ENCODE measurements at regions not wholly inside any gene's neighbourhood (a gene's known extent, or its start where the extent isn't known, plus 50 kb on each side); places are given as distances from the start of the nearest gene placed in this dataset.
A peak's percentile ranks its signal among the peaks of the same experiment; 100 is the strongest.
"Not testable (repeated sequence)": the region's sequence is repeated elsewhere in the genome, so short reads cannot be mapped to it uniquely, and the experiment has no call there.

- H3K36me3 ChIP-seq (replicated peaks; ENCODE audit: control insufficient read depth, insufficient read depth, low read length); DNase-seq; H3K27me3 ChIP-seq (ENCODE audit: control insufficient read depth, insufficient read depth, low read length); H3K4me3 ChIP-seq (ENCODE audit: insufficient read depth, low read depth, low read length): not testable (repeated sequence)
Observed at GRCh38 chr2:8250290-8250689, 431.6 kb upstream of the ID2 start.

GRCh38 chr2:8251291-8251690, 430.6 kb upstream of the ID2 start:
- Histone ChIP-seq H3K27me3 (ENCODE audit: control insufficient read depth, insufficient read depth, low read length) (no peaks in the 10 kb centered on the region), H3K4me3 (ENCODE audit: insufficient read depth, low read depth, low read length) (no peak overlapping the region), H3K36me3 (replicated peaks; ENCODE audit: control insufficient read depth, insufficient read depth, low read length) (no peaks in the 10 kb centered on the region)
- no peak for DNase-seq

- no peaks in the 10 kb centered on the region for H3K27me3 ChIP-seq (ENCODE audit: control insufficient read depth, insufficient read depth, low read length)
- DNase-seq, result no peak
- no peak overlapping the region for H3K4me3 ChIP-seq (ENCODE audit: insufficient read depth, low read depth, low read length)
- H3K36me3 ChIP-seq (replicated peaks; ENCODE audit: control insufficient read depth, insufficient read depth, low read length), result no peaks in the 10 kb centered on the region
Observed at GRCh38 chr2:8251856-8252255, 430.0 kb upstream of the ID2 start.

- no peaks in the 10 kb centered on the region for H3K27me3 ChIP-seq (ENCODE audit: control insufficient read depth, insufficient read depth, low read length)
- H3K4me3 ChIP-seq (ENCODE audit: insufficient read depth, low read depth, low read length), result no peak overlapping the region
- no peaks in the 10 kb centered on the region for H3K36me3 ChIP-seq (replicated peaks; ENCODE audit: control insufficient read depth, insufficient read depth, low read length)
- no peak for DNase-seq
Observed at GRCh38 chr2:8252997-8253694, 428.7 kb upstream of the ID2 start.

- Histone ChIP-seq H3K4me3 (ENCODE audit: insufficient read depth, low read depth, low read length) (no peak overlapping the region), H3K27me3 (ENCODE audit: control insufficient read depth, insufficient read depth, low read length) (no peaks in the 10 kb centered on the region), H3K36me3 (replicated peaks; ENCODE audit: control insufficient read depth, insufficient read depth, low read length) (no peaks in the 10 kb centered on the region)
- no peak for DNase-seq
Observed at GRCh38 chr2:8253781-8254180, 428.1 kb upstream of the ID2 start.

- not testable (repeated sequence) for DNase-seq; H3K4me3 ChIP-seq (ENCODE audit: insufficient read depth, low read depth, low read length); H3K36me3 ChIP-seq (replicated peaks; ENCODE audit: control insufficient read depth, insufficient read depth, low read length); H3K27me3 ChIP-seq (ENCODE audit: control insufficient read depth, insufficient read depth, low read length)
Observed at GRCh38 chr2:8254214-8254613, 427.6 kb upstream of the ID2 start.

GRCh38 chr2:8254791-8255447, 426.9 kb upstream of the ID2 start:
- H3K36me3 ChIP-seq (replicated peaks; ENCODE audit: control insufficient read depth, insufficient read depth, low read length), result no peaks in the 10 kb centered on the region
- no peak overlapping the region for H3K4me3 ChIP-seq (ENCODE audit: insufficient read depth, low read depth, low read length)
- no peaks in the 10 kb centered on the region for H3K27me3 ChIP-seq (ENCODE audit: control insufficient read depth, insufficient read depth, low read length)
- no peak for DNase-seq

GRCh38 chr2:8255448-8255800, 426.4 kb upstream of the ID2 start:
- Histone ChIP-seq H3K36me3 (replicated peaks; ENCODE audit: control insufficient read depth, insufficient read depth, low read length) (no peaks in the 10 kb centered on the region), H3K27me3 (ENCODE audit: control insufficient read depth, insufficient read depth, low read length) (no peaks in the 10 kb centered on the region), H3K4me3 (ENCODE audit: insufficient read depth, low read depth, low read length) (no peak overlapping the region)
- DNase-seq, result peak; percentile 39

- DNase-seq, result no peak
- no peaks in the 10 kb centered on the region for H3K36me3 ChIP-seq (replicated peaks; ENCODE audit: control insufficient read depth, insufficient read depth, low read length)
- H3K4me3 ChIP-seq (ENCODE audit: insufficient read depth, low read depth, low read length), result no peak overlapping the region
- no peaks in the 10 kb centered on the region for H3K27me3 ChIP-seq (ENCODE audit: control insufficient read depth, insufficient read depth, low read length)
Observed at GRCh38 chr2:8256905-8257304, 425.0 kb upstream of the ID2 start.

GRCh38 chr2:8257502-8257901, 424.4 kb upstream of the ID2 start:
- no peak overlapping the region for H3K4me3 ChIP-seq (ENCODE audit: insufficient read depth, low read depth, low read length)
- DNase-seq, result peak; percentile 40

GRCh38 chr2:8258406-8258805, 423.4 kb upstream of the ID2 start:
- no peak for DNase-seq
- H3K4me3 ChIP-seq (ENCODE audit: insufficient read depth, low read depth, low read length), result no peak overlapping the region
- no peaks in the 10 kb centered on the region for H3K36me3 ChIP-seq (replicated peaks; ENCODE audit: control insufficient read depth, insufficient read depth, low read length)
- H3K27me3 ChIP-seq (ENCODE audit: control insufficient read depth, insufficient read depth, low read length), result no peaks in the 10 kb centered on the region

More at GRCh38 chr2:8257502-8257901, 424.4 kb upstream of the ID2 start:
- H3K27me3 ChIP-seq (ENCODE audit: control insufficient read depth, insufficient read depth, low read length), result no peaks in the 10 kb centered on the region
- H3K36me3 ChIP-seq (replicated peaks; ENCODE audit: control insufficient read depth, insufficient read depth, low read length), result no peaks in the 10 kb centered on the region

- no peak for DNase-seq
- no peak overlapping the region for H3K4me3 ChIP-seq (ENCODE audit: insufficient read depth, low read depth, low read length)
- H3K36me3 ChIP-seq (replicated peaks; ENCODE audit: control insufficient read depth, insufficient read depth, low read length), result no peaks in the 10 kb centered on the region
- no peaks in the 10 kb centered on the region for H3K27me3 ChIP-seq (ENCODE audit: control insufficient read depth, insufficient read depth, low read length)
Observed at GRCh38 chr2:8259106-8259840, 422.6 kb upstream of the ID2 start.

GRCh38 chr2:8259841-8260178, 422.0 kb upstream of the ID2 start:
- Histone ChIP-seq H3K36me3 (replicated peaks; ENCODE audit: control insufficient read depth, insufficient read depth, low read length) (no peaks in the 10 kb centered on the region), H3K27me3 (ENCODE audit: control insufficient read depth, insufficient read depth, low read length) (no peaks in the 10 kb centered on the region), H3K4me3 (ENCODE audit: insufficient read depth, low read depth, low read length) (no peak overlapping the region)
- DNase-seq, result no peak

GRCh38 chr2:8260213-8260612, 421.6 kb upstream of the ID2 start:
- H3K36me3 ChIP-seq (replicated peaks; ENCODE audit: control insufficient read depth, insufficient read depth, low read length), result no peaks in the 10 kb centered on the region
- DNase-seq, result no peak
- no peak overlapping the region for H3K4me3 ChIP-seq (ENCODE audit: insufficient read depth, low read depth, low read length)
- H3K27me3 ChIP-seq (ENCODE audit: control insufficient read depth, insufficient read depth, low read length), result no peaks in the 10 kb centered on the region

GRCh38 chr2:8263901-8264300, 418.0 kb upstream of the ID2 start:
- Histone ChIP-seq H3K27me3 (ENCODE audit: control insufficient read depth, insufficient read depth, low read length) (no peaks in the 10 kb centered on the region), H3K36me3 (replicated peaks; ENCODE audit: control insufficient read depth, insufficient read depth, low read length) (no peaks in the 10 kb centered on the region), H3K4me3 (ENCODE audit: insufficient read depth, low read depth, low read length) (no peak overlapping the region)
- no peak for DNase-seq
